Mesendoderm (in vitro differentiated cells): ENCODE measurements at regions not wholly inside any gene's neighbourhood (a gene's known extent, or its start where the extent isn't known, plus 50 kb on each side); places are given as distances from the start of the nearest gene placed in this dataset.
"Not testable (repeated sequence)": the region's sequence is repeated elsewhere in the genome, so short reads cannot be mapped to it uniquely, and the experiment has no call there.

Source experiments
- DNase-seq: peaks from one replicate; pipeline ENCODE4 v3.0.0; 2013
- H2AK5ac ChIP-seq: 2 replicates; pipeline ENCODE4 v1.6.1; 2013; ENCODE audit warnings: low read length, inconsistent platforms
- H2BK120ac ChIP-seq: 2 replicates; pipeline ENCODE4 v1.6.1; 2013; ENCODE audit warnings: low read depth, mild to moderate bottlenecking, low read length, moderate library complexity, mixed read lengths
- H2BK15ac ChIP-seq: replicated peaks from 2 replicates; pipeline ENCODE4 v1.6.1; 2013; ENCODE audit warnings: low read depth, mild to moderate bottlenecking, moderate library complexity
- H2BK5ac ChIP-seq: 2 replicates; pipeline ENCODE4 v1.6.1; 2013; ENCODE audit warnings: low read length, inconsistent platforms
- H3K18ac ChIP-seq: 2 replicates; pipeline ENCODE4 v1.6.1; 2013; ENCODE audit warnings: mild to moderate bottlenecking, low read length, mixed read lengths
- H3K23ac ChIP-seq: one replicate; pipeline ENCODE4 v1.6.1; 2013; ENCODE audit warnings: low read length
- H3K27ac ChIP-seq: 2 replicates; pipeline ENCODE4 v1.5.1; 2013; ENCODE audit warnings: low read depth, mild to moderate bottlenecking, inconsistent platforms, low read length, moderate library complexity
- H3K27me3 ChIP-seq: 2 replicates; pipeline ENCODE4 v1.6.1; 2013; ENCODE audit warnings: low read length, control low read depth, mild to moderate bottlenecking, inconsistent platforms; ENCODE audit not compliant: insufficient read depth, poor library complexity
- H3K36me3 ChIP-seq: 2 replicates; pipeline ENCODE4 v1.6.1; 2013; ENCODE audit warnings: low read length, inconsistent platforms; ENCODE audit not compliant: control insufficient read depth, insufficient read depth
- H3K4ac ChIP-seq: one replicate; pipeline ENCODE4 v1.6.1; 2013; ENCODE audit warnings: low read depth, mild to moderate bottlenecking, low read length, moderate library complexity
- H3K4me1 ChIP-seq: 2 replicates; pipeline ENCODE4 v1.6.1; 2013; ENCODE audit warnings: low read depth, low read length, inconsistent platforms; ENCODE audit not compliant: control insufficient read depth
- H3K4me2 ChIP-seq: 2 replicates; pipeline ENCODE4 v1.6.1; 2013; ENCODE audit warnings: low read length
- H3K4me3 ChIP-seq: 2 replicates; pipeline ENCODE4 v1.5.1; 2013; ENCODE audit warnings: mild to moderate bottlenecking, low read length
- H3K56ac ChIP-seq: one replicate; pipeline ENCODE4 v1.6.1; 2013; ENCODE audit warnings: low read length
- H3K79me1 ChIP-seq: 2 replicates; pipeline ENCODE4 v1.6.1; 2013; ENCODE audit warnings: low read length, inconsistent platforms
- H3K79me2 ChIP-seq: 2 replicates; pipeline ENCODE4 v1.6.1; 2013; ENCODE audit warnings: mild to moderate bottlenecking, low read length; ENCODE audit not compliant: control insufficient read depth, insufficient read depth
- H3K9ac ChIP-seq: 2 replicates; pipeline ENCODE4 v1.6.1; 2013; ENCODE audit warnings: low read length, inconsistent platforms
- H4K5ac ChIP-seq: one replicate; pipeline ENCODE4 v1.6.1; 2013; ENCODE audit warnings: low read length
- H4K8ac ChIP-seq: one replicate; pipeline ENCODE4 v1.6.1; 2013; ENCODE audit warnings: low read depth, mild to moderate bottlenecking, control low read depth, low read length, moderate library complexity
- WGBS: extraction: QIAGEN DNeasy Blood & Tissue Kit; methylation state at CpG from one replicate; pipeline ENCODE4 v1.1.7; 2013; ENCODE audit warnings: low lambda C conversion rate, missing lambda C conversion rate; ENCODE audit not compliant: insufficient coverage; ENCODE audit errors: extremely low coverage; 5-methylcytosine and 5-hydroxymethylcytosine counted together

DNA sequence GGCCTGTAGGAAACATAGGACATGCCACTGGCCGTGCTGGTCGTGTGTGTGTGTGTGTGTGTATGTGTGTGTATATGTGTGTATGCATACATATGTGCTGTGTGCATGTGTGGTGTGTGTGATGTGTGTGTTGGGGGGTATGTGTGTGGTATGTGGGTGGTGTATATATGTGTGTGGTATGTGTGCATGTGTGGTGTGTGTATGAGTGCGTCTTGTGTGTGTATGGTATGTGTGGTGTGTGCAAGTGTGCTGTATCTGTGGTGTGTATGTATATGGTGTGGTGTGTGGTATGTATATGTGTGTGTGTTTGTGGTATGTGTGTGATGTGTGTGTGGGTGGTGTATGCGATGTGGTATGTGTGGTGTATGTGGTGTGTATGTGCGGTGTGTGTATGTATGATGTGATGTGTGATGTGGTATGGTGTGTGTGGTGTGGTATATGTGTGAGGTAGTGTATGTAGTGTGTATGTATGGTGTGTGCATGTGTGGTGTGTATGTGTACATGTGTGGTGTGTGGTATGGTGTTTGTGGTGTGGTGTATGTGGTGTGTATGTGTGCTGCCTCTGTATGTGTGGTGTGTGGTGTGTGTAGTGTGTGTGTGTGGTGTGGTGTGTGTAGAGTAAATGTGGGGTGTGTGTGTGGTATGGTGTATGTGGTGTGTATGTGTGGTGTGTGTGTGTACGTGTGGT lies 120.8 kb upstream of the CACHD1 start:
- Histone ChIP-seq H2BK5ac (no peak overlapping the region), H3K36me3 (no peaks in the 10 kb centered on the region), H3K56ac (no peak overlapping the region), H3K4me2 (no peak overlapping the region), H2BK15ac (no peak overlapping the region), H3K79me2 (no peaks in the 10 kb centered on the region), H3K27me3 (no peaks in the 10 kb centered on the region), H3K4me3 (no peak overlapping the region), H4K8ac (no peak overlapping the region), H3K4ac (no peak overlapping the region), H3K79me1 (no peaks in the 10 kb centered on the region), H3K4me1 (peaks cover 3% of the 10 kb centered on the region), H3K9ac (no peak overlapping the region), H2BK120ac (no peak overlapping the region), H3K27ac (no peak overlapping the region), H4K5ac (no peak overlapping the region), H3K18ac (no peak overlapping the region), H3K23ac (no peak overlapping the region), H2AK5ac (no peak overlapping the region)
- 100% methylated on average over 3 of the region's 6 CpGs for WGBS
- DNase-seq = no peak

DNA sequence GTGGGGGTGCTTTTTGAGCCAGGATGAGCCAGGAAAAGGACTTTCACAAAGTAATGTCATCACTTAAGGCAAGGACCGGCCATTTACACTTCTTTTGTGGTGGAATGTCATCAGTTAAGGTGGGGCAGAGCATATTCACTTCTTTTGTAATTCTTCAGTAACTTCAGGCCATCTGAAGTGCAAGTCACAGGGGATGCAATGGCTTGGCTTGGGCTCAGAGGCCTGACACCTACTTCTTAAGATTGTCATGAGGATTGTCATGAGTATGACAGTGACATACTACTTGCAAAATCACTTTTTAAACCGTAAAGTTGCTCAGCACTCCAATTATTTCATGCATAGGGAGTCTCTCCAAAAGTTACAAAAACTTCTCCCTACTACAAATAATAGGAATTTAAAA lies 114.4 kb upstream of the CACHD1 start:
- no CpG with 5 or more reads among the region's 2 CpGs for WGBS
- peaks cover 11% of the 10 kb centered on the region for H3K4me1 ChIP-seq
- not testable (repeated sequence) for H3K36me3 ChIP-seq, H3K27me3 ChIP-seq, H3K4me2 ChIP-seq, H2AK5ac ChIP-seq, H3K27ac ChIP-seq, H2BK5ac ChIP-seq, H2BK15ac ChIP-seq, H3K18ac ChIP-seq, H3K23ac ChIP-seq, H3K56ac ChIP-seq, H2BK120ac ChIP-seq, H3K79me2 ChIP-seq, H3K4me3 ChIP-seq, H3K9ac ChIP-seq, H3K4ac ChIP-seq, H3K79me1 ChIP-seq, H4K5ac ChIP-seq, H4K8ac ChIP-seq
- DNase-seq = peak; percentile 47

DNA sequence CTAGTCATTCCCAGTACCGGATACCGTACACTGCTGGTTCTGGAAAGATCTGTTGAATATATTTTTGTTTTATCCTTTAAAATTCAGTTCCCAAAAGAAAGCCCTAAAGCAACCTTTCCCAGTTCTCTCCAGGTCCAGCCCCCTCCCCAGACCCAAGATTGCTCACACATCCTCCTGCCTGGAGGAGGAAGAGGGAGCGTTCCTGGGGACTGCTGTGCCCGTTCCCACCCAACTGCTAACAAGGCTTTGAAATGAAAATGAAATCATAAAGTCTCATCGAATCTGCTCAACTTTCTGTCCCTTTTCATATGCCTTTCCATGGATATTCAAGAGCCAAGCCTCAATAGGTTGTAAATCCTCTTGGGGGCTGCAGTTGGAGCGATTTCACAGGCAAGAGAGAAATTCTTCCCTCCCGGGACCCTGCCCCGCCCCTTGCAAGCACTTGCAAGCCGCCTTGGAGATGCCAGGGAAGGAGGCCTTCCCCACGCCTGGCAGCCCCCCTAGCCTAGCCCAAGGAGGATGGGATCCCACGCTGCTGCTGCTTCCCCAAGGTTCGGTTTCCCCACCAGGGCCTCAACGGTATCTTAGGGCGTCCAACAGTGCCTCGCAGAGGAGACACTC lies 113.2 kb upstream of the CACHD1 start:
- DNase-seq = peak; percentile 83

DNA sequence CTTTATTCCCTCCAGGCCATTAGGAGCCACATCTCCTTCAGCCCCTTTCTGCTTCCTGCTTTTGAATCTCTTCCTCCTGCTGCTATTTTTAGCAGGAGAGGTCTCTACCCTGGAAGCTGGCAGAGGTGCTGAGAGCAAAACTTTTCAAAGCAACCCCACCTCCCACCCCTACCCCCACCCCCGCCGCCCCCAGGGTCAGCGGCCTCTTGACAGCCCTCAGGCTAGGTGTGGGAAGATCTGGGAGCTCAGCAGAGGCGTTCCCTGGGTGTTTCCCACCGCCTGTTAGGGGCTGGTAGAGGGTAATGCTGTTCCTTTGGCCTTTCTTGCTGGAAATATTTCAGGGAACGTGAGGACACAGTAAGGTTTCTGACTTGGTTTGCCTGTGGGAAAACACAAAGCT lies 112.5 kb upstream of the CACHD1 start:
- peak overlapping the region; percentile 40 for H3K27ac ChIP-seq
- H3K36me3 ChIP-seq = no peaks in the 10 kb centered on the region
- H2BK120ac ChIP-seq = no peak overlapping the region
- no peaks in the 10 kb centered on the region for H3K27me3 ChIP-seq
- no peak overlapping the region for H4K5ac ChIP-seq
- no CpG with 5 or more reads among the region's 6 CpGs for WGBS
- H3K18ac ChIP-seq = peak overlapping the region; percentile 34
- peak overlapping the region; percentile 45 for H3K56ac ChIP-seq
- no peak overlapping the region for H4K8ac ChIP-seq
- no peak overlapping the region for H2AK5ac ChIP-seq
- peaks cover 11% of the 10 kb centered on the region for H3K4me1 ChIP-seq
- no peak overlapping the region for H3K4ac ChIP-seq
- no peak overlapping the region for H3K4me2 ChIP-seq
- no peak overlapping the region for H3K4me3 ChIP-seq
- no peaks in the 10 kb centered on the region for H3K79me1 ChIP-seq
- no peaks in the 10 kb centered on the region for H3K79me2 ChIP-seq
- no peak overlapping the region for H3K9ac ChIP-seq
- no peak overlapping the region for H2BK15ac ChIP-seq
- no peak overlapping the region for H2BK5ac ChIP-seq
- H3K23ac ChIP-seq = no peak overlapping the region
- DNase-seq = peak; percentile 72

More for the DNA sequence above, 113.2 kb upstream of the CACHD1 start:
- H2BK5ac ChIP-seq = peak overlapping the region; percentile 10
- peak overlapping the region; percentile 11 for H3K18ac ChIP-seq
- H3K4me1 ChIP-seq = peaks cover 11% of the 10 kb centered on the region
- H3K23ac ChIP-seq = no peak overlapping the region
- peak overlapping the region; percentile 45 for H3K56ac ChIP-seq
- H3K36me3 ChIP-seq = no peaks in the 10 kb centered on the region
- H3K4me3 ChIP-seq = no peak overlapping the region
- H2BK15ac ChIP-seq = no peak overlapping the region
- H2AK5ac ChIP-seq = no peak overlapping the region
- H3K27me3 ChIP-seq = no peaks in the 10 kb centered on the region
- H4K8ac ChIP-seq = no peak overlapping the region
- H3K4me2 ChIP-seq = peak overlapping the region; percentile 12
- H3K79me1 ChIP-seq = no peaks in the 10 kb centered on the region
- peak overlapping the region; percentile 40 for H3K27ac ChIP-seq
- H4K5ac ChIP-seq = no peak overlapping the region
- H3K4ac ChIP-seq = no peak overlapping the region
- no CpG with 5 or more reads among the region's 15 CpGs for WGBS
- peak overlapping the region; percentile 4 for H3K9ac ChIP-seq
- H3K79me2 ChIP-seq = no peaks in the 10 kb centered on the region
- no peak overlapping the region for H2BK120ac ChIP-seq

DNA sequence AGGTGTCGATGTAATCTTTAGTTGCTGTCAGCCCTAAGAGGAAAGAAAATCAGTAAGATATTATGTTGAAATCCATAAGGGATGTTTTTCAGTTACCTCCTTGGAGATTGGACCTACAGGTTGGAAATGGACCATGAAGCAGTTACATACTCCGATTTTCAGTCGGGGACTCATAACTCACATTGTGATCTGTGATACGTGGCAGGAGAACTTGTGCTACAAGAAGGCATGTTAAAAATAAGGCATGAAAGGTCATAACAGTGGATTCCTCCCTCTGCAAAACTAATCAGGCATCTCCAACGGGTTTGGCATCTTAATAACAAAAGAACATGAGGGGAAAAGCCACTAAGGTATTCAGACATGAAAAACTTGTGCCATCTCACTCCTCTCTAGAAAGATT lies 111.2 kb upstream of the CACHD1 start:
- Histone ChIP-seq H2AK5ac (no peak overlapping the region), H4K8ac (no peak overlapping the region), H2BK15ac (peak overlapping the region; percentile 85), H2BK5ac (no peak overlapping the region), H3K4ac (no peak overlapping the region), H3K27me3 (no peaks in the 10 kb centered on the region), H3K9ac (no peak overlapping the region), H3K56ac (no peak overlapping the region), H3K23ac (no peak overlapping the region), H3K4me2 (no peak overlapping the region), H3K36me3 (no peaks in the 10 kb centered on the region), H3K27ac (no peak overlapping the region), H3K18ac (no peak overlapping the region), H3K4me3 (no peak overlapping the region), H3K4me1 (peaks cover 11% of the 10 kb centered on the region), H4K5ac (no peak overlapping the region), H3K79me1 (no peaks in the 10 kb centered on the region), H3K79me2 (no peaks in the 10 kb centered on the region), H2BK120ac (no peak overlapping the region)
- DNase-seq = no peak
- no CpG with 5 or more reads among the region's 5 CpGs for WGBS
